Panc1 (cell line): ENCODE measurements at regions not wholly inside any gene's neighbourhood (a gene's known extent, or its start where the extent isn't known, plus 50 kb on each side); places are given as distances from the start of the nearest gene placed in this dataset.

Experiments
- ATAC-seq: fragments of 200-7000 bp; cut with Tn5 transposase; 2 replicates; pipeline ENCODE4 v1.9.1; 2020; ENCODE audit warnings: mild to moderate bottlenecking, moderate library complexity
- BruUV-seq: library from RNA; stranded (reverse); fragments of 400-500 nt; replicated peaks from 2 replicates; lab custom pipeline; 2021; lab: Mats Ljungman, UMichigan
- CTCF ChIA-PET: fragments of 300-600 bp; sonication (Branson Sonifier 250); formaldehyde crosslinking; loops from one replicate; lab custom pipeline; 2022; ENCODE audit warnings: antibody characterized with exemption; lab: Charles Lee
- POLR2A ChIA-PET: fragments of 300-600 bp; sonication (Branson Sonifier 250); formaldehyde crosslinking; loops from one replicate; lab custom pipeline; 2022; ENCODE audit warnings: antibody characterized with exemption; lab: Charles Lee
- DNase-seq: peaks from one replicate; pipeline ENCODE4 v3.0.0-alpha.2; 2010; ENCODE audit warnings: low read depth, low spot score
- H3K27ac ChIP-seq: 2 replicates; pipeline ENCODE4 v1.5.1; 2011; ENCODE audit warnings: mild to moderate bottlenecking, low read length, inconsistent platforms
- H3K27me3 ChIP-seq: fragments of 200-500 bp; sonication (Bioruptor generic); 2 replicates; pipeline ENCODE4 v1.6.0; 2014; ENCODE audit warnings: low read length, inconsistent platforms; ENCODE audit not compliant: control insufficient read depth, insufficient read depth
- H3K36me3 ChIP-seq: fragments of 200-500 bp; sonication (Bioruptor generic); 2 replicates; pipeline ENCODE4 v1.5.1; 2014; ENCODE audit warnings: inconsistent platforms, mild to moderate bottlenecking, low read length, moderate library complexity; ENCODE audit not compliant: control insufficient read depth, insufficient read depth
- H3K4me1 ChIP-seq: 2 replicates; pipeline ENCODE4 v1.5.1; 2011; ENCODE audit warnings: inconsistent platforms, mild to moderate bottlenecking, low read length, moderate library complexity; ENCODE audit not compliant: control insufficient read depth, insufficient read depth
- H3K4me3 ChIP-seq, 2 experiments: 2 replicates each; pipeline ENCODE4 v1.5.1; 2011 to 2012; ENCODE audit warnings: low read depth in 2 of 2, low read length in 2 of 2, mild to moderate bottlenecking in 2 of 2, inconsistent platforms in 1 of 2, moderate library complexity in 1 of 2
- H3K9me3 ChIP-seq: fragments of 200-500 bp; sonication (Bioruptor generic); 2 replicates; pipeline ENCODE4 v1.5.1; 2014; ENCODE audit warnings: low read depth, mild to moderate bottlenecking, inconsistent platforms, low read length, moderate library complexity; ENCODE audit not compliant: control insufficient read depth, insufficient read depth
- CTCF ChIP-seq: fragments of 450-650 bp; IDR thresholded peaks from 2 replicates; pipeline ENCODE4 v1.5.1; 2017; ENCODE audit warnings: mild to moderate bottlenecking
- POLR2AphosphoS5 ChIP-seq: IDR thresholded peaks from 2 replicates; pipeline ENCODE4 v1.6.1; 2012; ENCODE audit warnings: mild to moderate bottlenecking, low read depth, low read length, moderate library complexity
- REST ChIP-seq, 2 experiments: IDR thresholded peaks; 2 replicates each; pipeline ENCODE4 v1.6.1; 2011 to 2012; ENCODE audit warnings: low read depth in 2 of 2, control low read depth in 1 of 2, low read length in 1 of 2, mild to moderate bottlenecking in 1 of 2, moderate library complexity in 1 of 2; ENCODE audit not compliant: insufficient read depth in 1 of 2
- SIN3A ChIP-seq: IDR thresholded peaks from 2 replicates; pipeline ENCODE4 v1.6.1; 2012; ENCODE audit warnings: low read depth, mild to moderate bottlenecking, low read length, moderate library complexity, borderline replicate concordance; ENCODE audit not compliant: insufficient read depth
- TCF7L2 ChIP-seq: IDR thresholded peaks from 2 replicates; pipeline ENCODE4 v1.6.1; 2011; ENCODE audit warnings: mild to moderate bottlenecking, low read depth, low read length, inconsistent platforms
- in situ Hi-C: cut with HindIII; loops from 2 replicates; pipeline ENCODE4 v1.10.0; 2016; ENCODE audit warnings: low sequenced_read_pairs, low pct_unique_long_range_greater_than_20kb
- intact Hi-C: fragments of 100-400 bp; cut with micrococcal nuclease; formaldehyde crosslinking; loops from one replicate; pipeline ENCODE4 v1.10.0; 2022; ENCODE audit not compliant: unreplicated experiment

- no peak for DNase-seq
- intact Hi-C loops, result loop anchor here (10.0 kb wide), 1 partner anchor 549 kb away; no protein-coding TSS in a partner anchor
- ChIA-PET POLR2A (no interaction called here), CTCF (interaction anchor here (0.7 kb wide), 1 partner anchor 194 kb away, joined by 7 read pairs; no protein-coding TSS in a partner anchor)
- H3K4me3 ChIP-seq, result no peak overlapping the region
- TF ChIP-seq CTCF, result no peak
- TF ChIP-seq TCF7L2, result no peak
- no peak for TF ChIP-seq SIN3A
- TF ChIP-seq REST (IDR thresholded peaks at IDR 0.05; ENCODE audit: insufficient read depth in 1 of 2, low read depth in 2 of 2, low read length in 1 of 2), result no peak
- no peak for TF ChIP-seq POLR2AphosphoS5
- H3K9me3 ChIP-seq, result no peaks in the 10 kb centered on the region
- no peak overlapping the region for H3K27ac ChIP-seq
- H3K27me3 ChIP-seq, result no peaks in the 10 kb centered on the region
- no TSS peak for BruUV-seq
- in situ Hi-C loops, result no loop called here
- H3K36me3 ChIP-seq, result no peaks in the 10 kb centered on the region
- peak; percentile 85 for ATAC-seq
- H3K4me1 ChIP-seq, result no peaks in the 10 kb centered on the region
Measured at GRCh38 chr19:31675193-31675913, 326.1 kb upstream of the TSHZ3 start.

GRCh38 chr19:31676271-31677004, 327.2 kb upstream of the TSHZ3 start:
- ChIA-PET CTCF (interaction anchor here (0.7 kb wide), 1 partner anchor 193 kb away, joined by 7 read pairs; no protein-coding TSS in a partner anchor), POLR2A (interaction anchor here (0.7 kb wide), 1 partner anchor 17 kb away, joined by 11 read pairs; no protein-coding TSS in a partner anchor)
- Histone ChIP-seq H3K36me3 (no peaks in the 10 kb centered on the region), H3K9me3 (no peaks in the 10 kb centered on the region), H3K4me1 (no peaks in the 10 kb centered on the region), H3K27ac (no peak overlapping the region), H3K4me3 (no peak overlapping the region), H3K27me3 (no peaks in the 10 kb centered on the region; the same call in 1 of the 2 replicates)
- no TSS peak for BruUV-seq
- DNase-seq, result no peak
- intact Hi-C loops, result loop anchor here (10.0 kb wide), 1 partner anchor 548 kb away; no protein-coding TSS in a partner anchor
- no peak for TF ChIP-seq POLR2AphosphoS5
- no peak for TF ChIP-seq SIN3A
- TF ChIP-seq REST (IDR thresholded peaks at IDR 0.05; ENCODE audit: insufficient read depth in 1 of 2, low read depth in 2 of 2, low read length in 1 of 2), result no peak
- TF ChIP-seq TCF7L2, result no peak
- peak; percentile 71 for TF ChIP-seq CTCF
- ATAC-seq, result 0 out of 2 replicates have a peak, but pooled peaks have one; percentile 60
- in situ Hi-C loops, result no loop called here
